ENCODE measurements at regions not wholly inside any gene's neighbourhood (a gene's known extent, or its start where the extent isn't known, plus 50 kb on each side); places are given as distances from the start of the nearest gene placed in this dataset.
"Not testable (repeated sequence)": the region's sequence is repeated elsewhere in the genome, so short reads cannot be mapped to it uniquely, and the experiment has no call there.

DNA sequence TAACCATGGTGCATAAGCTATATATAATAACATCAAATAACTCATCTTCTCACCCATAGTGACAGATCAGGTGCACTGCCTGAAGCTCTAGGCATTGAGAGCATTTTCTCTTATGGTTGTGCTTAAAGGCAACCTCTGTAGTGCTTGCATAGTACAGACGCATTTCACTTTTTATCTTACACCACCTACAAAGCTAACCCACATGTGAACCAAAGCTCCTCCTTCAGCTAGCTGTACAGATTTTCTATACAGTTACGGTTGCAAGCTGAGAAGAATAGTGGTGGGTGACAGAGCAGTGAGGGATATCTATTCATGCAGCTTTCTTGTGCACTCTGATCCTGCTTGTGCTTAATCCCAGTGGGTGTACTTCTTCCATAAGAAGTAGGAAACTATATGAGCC is 1525.2 kb downstream of the STIM2 start:
- DNase-seq (ENCODE audit: low spot score) = no peak

DNA sequence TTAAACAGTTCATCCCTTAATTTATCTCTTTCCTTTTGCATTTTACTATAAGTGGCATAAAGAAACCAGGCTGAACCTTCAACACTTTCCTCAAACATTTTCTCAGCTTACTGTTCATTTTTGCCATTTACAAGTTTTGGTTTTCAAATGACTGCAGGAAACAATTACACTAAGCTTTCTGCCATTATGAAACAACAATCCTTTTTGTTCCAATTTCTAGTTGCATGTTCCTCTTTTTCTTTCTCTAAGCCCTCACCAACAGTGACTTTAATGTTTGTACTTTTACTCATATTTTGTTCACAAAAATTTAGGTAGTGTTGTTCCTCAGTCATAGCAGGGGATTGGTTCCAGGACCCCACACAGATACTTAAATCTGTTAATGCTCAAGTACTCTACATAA is 1526.1 kb downstream of the STIM2 start:
- no peak for DNase-seq (ENCODE audit: low spot score)

DNA sequence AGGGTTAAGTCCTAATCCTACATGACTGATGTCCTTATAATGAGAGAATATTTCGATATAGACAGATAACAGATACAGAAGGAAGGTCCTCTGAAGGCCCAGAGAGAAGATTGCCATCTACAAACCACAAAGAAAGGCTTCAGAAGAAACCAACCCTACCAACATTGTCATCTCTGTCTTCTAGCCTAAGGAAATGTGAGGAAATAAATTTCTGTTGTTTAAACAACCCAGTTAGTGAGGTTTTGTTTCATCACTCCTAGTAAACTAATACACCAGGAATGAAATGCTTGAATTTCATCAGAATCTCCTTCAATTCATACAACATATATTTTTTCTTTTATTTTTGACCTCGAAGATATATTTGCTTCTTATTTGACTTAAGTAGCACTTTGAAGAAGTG is 1527.8 kb downstream of the STIM2 start:
- DNase-seq (ENCODE audit: low spot score) = no peak

DNA sequence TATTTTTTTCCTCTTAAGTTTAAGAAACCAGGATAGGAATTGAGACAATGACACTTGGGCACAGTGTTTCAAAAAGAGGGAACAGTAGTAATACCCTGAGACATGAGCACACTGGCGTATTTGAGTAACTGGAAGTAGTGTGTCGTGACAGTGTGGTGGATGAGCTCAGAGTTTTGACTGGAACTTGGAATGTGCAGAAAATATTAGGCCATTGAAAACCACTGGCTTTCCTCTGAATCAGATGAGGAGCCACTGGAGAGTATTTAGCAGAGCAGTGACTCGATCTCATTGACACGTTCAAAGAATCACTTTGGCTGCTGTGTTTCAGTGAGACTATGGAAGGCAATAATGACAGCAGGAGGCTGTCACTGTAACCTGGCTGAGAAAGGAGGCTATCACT is 1531.2 kb downstream of the STIM2 start:
- DNase-seq (ENCODE audit: low spot score) = no peak

DNA sequence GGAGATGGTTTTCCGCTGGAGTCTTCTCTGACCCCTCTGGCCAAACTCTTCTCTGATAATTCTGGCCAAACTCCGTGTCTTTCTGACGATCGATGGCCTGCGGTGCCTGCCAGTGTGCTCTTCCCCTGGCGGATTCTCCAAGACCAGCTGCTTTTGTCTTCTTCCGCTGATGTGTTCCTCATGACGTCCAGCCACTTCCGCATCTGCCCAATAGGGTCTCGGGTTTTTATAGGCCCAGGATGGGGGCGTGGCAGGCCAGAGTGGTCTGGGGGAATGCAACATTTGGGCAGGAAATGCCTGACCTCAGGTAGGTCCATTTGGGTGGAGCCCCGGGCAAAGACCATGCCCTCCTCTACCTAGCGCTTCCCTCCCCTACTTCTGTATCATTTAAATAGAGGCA is 1542.1 kb downstream of the STIM2 start:
- no peak for DNase-seq (ENCODE audit: low spot score)

DNA sequence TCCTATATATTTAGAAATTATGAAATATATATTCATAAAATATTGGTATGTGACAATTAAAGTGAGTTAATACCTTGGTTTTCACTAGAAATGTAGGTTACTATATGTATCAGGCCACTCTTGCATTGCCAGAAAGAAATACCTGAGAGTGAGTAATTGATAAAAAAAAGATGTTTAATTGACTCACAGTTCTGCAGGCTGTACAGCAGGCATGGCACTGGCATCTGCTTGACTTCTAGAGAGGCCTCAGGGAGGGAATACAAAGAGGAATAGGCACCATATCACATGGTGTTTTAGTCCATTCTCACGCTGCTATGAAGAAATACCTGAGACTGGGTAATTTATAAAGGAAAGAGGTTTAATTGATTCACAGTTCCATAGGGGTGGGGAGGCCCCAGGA is 1560.6 kb downstream of the STIM2 start:
- DNase-seq (ENCODE audit: low spot score) = no peak

DNA sequence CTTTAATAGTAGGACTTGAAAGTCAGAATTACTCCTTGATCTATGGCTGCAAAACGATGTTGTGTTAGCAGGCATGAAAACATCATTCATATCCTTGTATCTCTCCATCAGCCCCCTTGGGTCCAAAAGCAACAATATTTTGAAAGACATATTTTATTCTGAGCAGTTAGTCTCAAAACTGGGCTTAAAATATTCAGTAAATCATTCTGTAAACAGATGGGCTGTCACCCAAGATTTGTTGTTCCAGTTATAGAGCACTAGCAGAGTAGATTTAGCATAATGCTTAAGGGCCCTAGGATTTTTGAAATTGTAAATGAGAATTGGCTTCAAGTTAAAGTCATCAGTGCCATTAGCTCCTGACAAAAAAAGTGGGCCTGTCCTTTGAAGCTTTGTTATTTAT is 1565.6 kb downstream of the STIM2 start:
- no peak for DNase-seq (ENCODE audit: low spot score)

DNA sequence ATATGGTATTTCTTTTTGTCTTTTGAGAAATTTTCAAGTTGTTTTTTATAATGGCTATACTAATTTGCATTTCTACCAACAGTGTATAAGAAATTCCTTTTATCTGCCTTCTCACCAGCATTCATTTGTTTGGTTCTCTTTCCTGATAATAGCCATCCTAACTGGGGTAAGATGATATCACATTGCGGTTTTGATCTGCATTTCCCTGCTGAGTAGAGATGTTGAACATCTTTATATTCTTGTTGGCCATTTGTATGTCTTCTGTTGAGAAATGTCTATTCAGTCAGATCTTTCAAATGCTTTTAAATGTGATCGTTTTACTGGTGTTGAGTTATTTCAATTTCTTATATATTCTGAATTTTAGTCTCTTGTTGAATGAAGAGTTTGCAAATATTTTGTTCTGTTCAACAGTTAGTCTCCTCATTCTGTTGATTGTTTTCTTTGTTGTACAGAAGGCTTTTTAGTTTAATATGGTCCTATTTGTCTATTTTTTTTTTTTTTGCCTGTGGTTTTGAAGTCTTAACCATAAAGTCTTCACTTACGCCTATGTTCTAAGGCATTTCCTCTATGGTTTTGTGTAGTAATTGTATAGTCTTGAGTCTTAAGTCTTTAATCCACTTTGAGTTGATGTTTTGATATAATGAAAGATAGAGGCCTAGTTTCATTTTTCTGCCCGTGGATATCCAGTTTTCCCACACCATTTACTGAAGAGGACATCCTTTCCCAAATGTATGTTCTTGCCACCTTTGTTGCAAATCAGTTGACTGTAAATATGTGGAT is 1566.9 kb downstream of the STIM2 start:
- no peak for DNase-seq (ENCODE audit: low spot score)

DNA sequence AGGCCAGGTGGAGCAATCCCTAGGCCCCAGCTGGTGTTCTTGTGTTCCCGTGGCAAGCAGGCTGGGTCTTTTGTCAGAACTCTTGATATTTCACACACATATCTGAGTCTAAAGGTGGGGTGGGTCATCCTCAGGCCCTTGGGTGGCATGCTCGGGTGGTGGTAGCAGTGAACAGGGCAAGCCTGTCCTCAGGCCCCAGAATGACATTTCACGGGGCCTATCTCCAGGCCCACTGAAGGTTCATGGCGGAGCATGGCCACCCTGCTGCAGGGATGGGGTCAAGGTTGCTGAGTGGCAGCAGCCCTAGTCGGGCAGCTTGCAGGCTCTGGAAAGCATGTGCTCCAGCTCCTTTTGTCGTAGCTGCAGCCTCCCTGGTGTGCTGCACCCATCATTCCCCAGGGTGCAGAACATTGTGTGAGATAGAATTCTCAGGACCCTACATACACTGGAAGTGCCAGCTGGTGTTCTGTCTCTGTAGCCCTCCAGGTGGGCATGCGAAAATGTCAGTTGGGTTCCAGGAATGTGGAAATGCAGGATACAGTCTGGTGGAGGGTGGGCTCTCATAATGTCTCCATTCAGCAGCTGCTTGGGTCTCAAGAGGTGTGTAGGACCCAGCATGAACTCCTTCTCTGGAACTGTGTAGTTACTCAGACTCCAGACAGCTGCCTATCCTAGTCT is 1571.8 kb downstream of the STIM2 start:
- no peak for DNase-seq (ENCODE audit: low spot score)

DNA sequence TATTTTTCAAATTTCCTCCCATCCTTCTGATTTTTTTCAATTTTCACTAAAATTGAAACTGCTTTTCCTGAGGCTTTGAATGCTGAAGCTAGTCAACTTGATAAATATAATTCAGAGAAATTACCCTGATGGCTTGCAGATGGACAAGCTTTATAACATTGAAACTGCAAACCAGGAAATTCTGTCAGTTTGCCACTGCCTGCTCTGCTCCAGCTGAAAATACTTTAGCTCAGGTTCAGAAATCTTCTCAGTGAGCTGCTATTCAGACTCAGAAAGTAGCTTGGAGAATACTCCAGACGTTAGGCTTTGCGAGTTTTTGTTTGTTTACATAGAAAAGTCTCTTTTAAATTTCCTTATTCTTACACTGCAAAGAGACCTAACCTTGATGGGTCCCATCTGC is 1574.7 kb downstream of the STIM2 start:
- DNase-seq (ENCODE audit: low spot score) = no peak

DNA sequence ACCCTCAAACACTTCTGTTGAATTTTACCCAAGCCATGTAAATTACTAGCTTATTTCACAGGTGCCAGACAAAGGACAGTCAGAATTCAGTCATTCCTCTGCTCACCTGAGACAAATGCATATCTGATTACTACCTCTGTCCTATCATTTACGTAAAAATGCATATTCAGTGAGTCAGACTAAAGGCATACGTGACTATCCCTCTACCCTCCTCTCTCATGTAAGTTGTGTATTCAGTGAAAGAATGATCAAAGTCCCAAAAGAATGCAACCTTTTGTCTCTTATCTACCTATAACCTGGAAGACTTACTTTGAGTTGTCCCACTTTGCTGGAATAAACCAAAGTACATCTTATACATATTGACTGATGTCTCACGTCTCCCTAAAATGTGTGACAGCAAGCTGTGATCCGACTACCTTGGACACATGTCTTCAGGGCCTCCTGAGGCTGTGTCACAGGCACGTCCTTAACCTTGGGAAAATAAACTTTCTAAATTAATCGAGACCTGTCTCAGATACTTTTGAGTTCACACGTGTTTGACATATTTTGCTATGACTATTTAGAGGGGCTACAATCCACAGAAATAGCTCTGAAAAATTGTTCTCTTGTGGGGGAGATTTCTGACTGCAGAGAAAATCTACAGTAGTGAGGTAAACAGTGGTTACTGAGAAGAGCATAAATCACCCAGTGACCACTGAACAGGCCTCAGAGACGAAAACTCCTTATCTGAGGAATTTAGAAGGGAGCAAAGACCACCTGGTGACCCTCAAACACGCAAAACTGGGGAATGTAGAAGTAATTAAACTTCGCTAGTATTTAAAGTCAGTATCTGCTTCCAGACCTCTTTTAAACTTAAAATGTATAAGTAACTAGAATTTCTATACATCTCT is 1575.8 kb downstream of the STIM2 start:
- DNase-seq (ENCODE audit: low spot score) = no peak

DNA sequence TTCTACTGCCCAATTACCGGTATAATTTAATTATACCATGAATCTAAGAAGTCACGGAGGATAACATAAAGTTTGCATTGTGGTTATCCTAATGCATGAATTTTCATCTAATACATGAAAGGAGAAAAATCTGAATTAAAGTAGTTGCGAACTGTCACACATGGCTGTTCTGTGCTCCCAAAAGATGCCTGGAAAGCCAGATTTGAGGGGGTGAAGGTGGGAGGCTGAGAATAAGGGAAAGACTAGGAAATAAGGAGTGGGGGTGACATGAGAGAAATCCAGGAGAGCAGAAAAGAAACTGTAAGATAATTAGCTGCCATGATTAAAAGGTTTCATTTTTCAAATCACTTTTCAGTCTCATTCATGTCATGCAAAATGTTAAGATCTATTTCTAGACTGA is 1582.7 kb downstream of the STIM2 start:
- DNase-seq (ENCODE audit: low spot score) = no peak

DNA sequence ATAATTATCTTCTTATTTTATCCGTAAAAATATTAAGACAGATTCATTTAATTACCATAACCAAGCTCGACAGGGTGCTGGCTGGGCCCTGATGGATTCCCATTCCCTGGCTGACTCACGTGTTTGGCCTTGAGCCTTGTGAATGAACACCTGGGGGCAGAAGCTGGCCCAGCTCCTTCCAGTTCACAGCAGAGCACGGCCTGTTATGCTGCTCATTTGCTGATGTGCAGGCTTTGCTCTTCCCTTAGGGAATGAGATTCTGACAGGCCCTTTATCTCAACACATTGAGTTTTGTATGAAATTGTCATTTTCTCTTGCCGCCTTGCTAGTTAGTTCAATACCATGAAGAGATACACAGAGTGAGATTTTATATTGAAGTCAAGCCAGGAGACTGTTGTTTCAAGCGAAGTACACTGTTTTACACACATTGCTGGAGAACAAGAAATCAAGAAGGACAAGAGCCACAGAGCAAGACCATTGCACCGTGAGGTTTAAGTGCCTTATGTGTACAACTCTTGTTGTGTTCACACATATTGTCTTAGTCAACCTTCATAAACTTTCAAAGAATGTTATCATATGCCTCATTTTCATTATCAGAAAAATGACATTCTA is 1583.3 kb downstream of the STIM2 start:
- no peak for DNase-seq (ENCODE audit: low spot score)

DNA sequence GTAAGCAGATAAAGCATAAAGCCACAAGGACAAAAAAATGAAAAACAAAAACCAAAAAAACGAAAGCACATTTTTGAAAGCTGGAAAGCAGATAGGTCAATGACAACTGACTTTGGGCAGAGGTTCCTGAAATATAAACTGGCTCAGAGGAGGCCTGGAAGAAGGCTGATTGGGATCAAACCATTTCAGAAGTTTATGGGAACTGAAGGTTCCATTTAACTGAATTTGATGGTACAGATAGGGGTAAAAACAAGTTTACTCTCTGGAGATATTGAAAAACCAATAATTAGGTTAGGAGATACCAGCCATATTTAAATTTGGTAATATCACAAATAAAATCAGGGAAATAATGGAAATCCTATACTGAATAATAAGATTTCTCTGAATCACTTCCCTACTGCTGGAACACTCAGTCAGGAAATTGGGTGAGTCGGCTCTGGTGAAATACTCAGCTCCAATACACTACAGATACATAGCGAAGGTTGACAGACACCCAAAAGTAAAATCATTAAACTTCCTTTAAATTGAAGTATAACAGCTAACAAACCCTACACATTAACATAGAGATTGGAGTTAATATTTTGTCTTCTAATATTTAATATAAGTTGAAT is 1584.3 kb downstream of the STIM2 start:
- DNase-seq (ENCODE audit: low spot score) = no peak

DNA sequence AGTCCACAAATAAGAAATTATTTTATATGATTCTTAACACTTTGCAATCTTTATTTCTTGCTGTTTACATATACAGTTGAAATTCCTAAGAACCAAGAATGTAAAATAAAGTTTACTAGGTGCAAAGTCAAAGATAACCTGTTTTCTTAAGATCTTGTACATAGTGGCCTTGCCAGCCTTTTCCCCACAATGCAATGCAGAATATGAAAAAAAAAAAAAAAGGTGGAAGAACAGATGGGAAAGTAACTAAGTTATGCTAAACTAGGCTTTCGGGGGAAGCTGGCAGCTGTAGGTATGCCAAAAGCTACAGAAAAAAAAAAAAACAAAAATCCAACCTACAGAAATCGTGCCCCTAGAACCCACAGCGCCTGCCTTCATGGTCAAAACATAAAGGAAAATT is 1588.4 kb downstream of the STIM2 start:
- DNase-seq (ENCODE audit: low spot score) = no peak

DNA sequence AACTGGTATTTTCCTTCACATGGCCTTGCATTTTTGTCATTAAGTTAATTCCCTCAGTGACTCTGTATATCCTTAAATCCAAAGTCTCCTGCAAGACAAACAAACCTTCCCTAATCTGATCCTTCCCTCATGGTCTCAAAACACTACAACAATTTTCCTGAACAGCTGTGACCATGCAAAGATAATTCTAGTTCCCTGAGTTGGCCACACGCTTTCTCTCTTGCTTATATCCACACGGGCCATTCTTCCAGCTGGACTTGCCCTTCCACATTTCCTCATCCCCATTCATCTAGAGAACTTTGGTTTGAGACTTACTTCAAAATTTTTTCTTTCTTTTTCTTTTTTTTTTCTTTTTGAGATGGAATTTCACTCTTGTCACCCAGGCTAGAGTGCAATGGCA is 1590.7 kb downstream of the STIM2 start:
- no peak for DNase-seq (ENCODE audit: low spot score)

DNA sequence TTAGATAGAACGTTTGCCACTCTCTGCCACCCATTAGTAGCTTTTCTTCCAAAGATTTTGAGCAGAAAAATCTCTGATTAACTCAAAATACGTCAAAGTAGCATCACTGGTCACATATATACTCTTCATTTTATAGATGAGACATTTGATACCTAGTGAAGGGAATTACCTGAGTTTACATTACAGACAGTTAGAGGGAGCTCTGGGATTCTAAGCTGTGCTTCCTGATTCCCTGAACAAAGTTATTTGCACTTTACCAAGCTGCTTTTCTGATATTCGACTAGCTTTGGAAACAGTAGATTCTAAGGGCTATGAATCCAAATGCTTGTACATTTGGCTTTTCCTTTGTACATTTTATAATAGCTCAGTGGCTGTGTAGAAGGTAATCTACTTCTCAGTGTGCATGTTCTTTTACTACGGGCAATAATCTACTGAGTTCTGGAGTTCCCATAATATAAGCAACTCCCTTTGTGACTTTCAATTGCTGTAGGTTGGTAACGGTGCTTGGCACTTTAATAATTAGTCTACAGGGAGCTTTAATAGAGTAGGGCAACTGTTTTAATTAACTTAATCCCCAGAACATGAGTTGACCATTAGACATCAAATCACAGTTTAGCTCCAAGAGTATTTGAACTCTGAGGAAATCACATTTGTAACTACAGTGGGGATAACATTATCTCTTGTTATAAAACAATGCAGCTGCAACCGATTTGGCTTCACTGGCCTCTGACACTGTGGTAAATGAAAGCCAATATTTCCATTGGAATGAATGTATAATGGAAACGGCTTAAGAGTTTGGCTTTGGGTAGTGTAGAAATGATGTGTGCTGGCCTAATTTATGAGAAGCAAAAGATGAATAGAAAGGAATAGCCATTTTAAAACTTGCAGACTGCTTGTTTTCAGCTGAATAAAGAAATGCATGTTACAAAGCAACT is 1602.4 kb downstream of the STIM2 start:
- DNase-seq (ENCODE audit: low spot score) = no peak

DNA sequence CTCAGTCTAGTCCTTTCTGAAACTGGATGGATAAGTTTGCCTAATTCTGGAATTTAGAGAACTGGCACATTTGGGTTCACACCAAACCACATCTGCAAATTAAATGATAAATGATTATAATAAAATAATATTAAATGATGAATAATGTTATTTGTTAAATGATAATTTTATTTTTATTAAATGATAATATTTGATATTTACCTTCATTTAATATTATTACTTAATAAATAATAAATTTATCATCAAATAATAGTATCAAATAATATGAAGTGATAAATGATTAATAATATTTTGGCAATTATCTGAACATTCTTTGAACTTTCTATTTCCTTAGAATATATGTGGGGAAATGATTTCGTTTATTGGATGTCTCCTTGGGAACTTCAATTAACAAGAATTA is 1604.2 kb downstream of the STIM2 start:
- no peak for DNase-seq (ENCODE audit: low spot score)

DNA sequence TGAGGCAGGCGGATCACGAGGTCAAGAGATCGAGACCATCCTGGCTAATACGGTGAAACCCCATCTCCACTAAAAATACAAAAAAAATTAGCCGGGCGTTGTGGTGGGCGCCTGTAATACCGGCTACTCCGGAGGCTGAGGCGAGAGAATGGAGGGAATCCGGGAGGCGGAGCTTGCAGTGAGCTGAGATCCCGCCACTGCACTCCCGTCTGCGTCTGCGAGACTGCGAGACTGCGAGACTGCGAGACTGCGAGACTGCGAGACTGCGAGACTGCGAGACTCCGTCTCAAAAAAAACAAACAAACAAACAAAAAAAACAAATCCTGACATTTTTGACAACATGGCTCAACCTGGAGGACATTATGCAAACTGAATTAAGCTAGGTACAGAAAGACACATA is 1606.2 kb downstream of the STIM2 start:
- DNase-seq (ENCODE audit: low spot score) = not testable (repeated sequence)

DNA sequence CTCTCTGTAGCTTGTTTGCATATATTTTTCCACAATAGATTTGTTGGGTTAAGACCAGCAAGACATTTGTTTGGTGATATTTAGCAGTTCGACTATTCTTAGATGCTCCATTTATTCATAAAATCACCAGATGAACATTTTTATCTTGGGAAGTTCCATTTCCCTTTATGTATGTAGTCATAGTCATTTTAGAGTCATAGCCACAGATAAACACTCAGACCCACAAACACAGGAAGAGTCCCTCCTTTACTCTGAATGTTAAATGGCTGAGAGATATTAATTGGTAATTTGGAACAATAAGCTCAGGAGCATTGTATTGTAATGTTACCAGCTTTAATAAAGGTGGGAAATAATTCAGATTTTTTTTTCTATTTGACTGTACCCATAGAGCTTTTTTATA is 1608.7 kb downstream of the STIM2 start:
- DNase-seq (ENCODE audit: low spot score) = no peak

DNA sequence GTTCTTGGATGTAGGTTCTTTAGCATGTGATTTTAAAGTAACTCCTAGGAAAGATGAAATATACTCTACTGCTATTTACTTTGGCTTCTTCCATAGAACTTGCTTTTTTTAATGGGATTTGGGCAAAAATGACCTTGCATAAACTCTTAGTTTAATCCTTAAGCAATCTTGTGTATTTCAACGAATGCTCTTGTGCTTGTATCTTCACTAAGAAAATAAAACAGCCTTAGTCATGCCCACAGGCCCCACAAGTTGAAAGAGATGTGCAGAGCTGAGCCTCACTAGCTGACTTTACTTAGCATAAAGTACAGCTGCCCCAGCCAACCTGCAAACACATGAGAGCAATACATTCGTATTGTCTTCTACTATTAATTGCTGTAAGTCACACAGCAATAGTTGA is 1609.2 kb downstream of the STIM2 start:
- no peak for DNase-seq (ENCODE audit: low spot score)
